Hematopoietic multipotent progenitor cell treated with erythropoietin and hydrocortisone succinate and interleukin-3 and kit ligand, for 17 days (in vitro differentiated cells): ENCODE measurements at regions not wholly inside any gene's neighbourhood (a gene's known extent, or its start where the extent isn't known, plus 50 kb on each side); places are given as distances from the start of the nearest gene placed in this dataset.
"Not testable (repeated sequence)": the region's sequence is repeated elsewhere in the genome, so short reads cannot be mapped to it uniquely, and the experiment has no call there.

Experiments
- DNase-seq: peaks from one replicate; pipeline ENCODE4 v3.0.0-alpha.2; 2015; ENCODE audit warnings: low spot score

DNA sequence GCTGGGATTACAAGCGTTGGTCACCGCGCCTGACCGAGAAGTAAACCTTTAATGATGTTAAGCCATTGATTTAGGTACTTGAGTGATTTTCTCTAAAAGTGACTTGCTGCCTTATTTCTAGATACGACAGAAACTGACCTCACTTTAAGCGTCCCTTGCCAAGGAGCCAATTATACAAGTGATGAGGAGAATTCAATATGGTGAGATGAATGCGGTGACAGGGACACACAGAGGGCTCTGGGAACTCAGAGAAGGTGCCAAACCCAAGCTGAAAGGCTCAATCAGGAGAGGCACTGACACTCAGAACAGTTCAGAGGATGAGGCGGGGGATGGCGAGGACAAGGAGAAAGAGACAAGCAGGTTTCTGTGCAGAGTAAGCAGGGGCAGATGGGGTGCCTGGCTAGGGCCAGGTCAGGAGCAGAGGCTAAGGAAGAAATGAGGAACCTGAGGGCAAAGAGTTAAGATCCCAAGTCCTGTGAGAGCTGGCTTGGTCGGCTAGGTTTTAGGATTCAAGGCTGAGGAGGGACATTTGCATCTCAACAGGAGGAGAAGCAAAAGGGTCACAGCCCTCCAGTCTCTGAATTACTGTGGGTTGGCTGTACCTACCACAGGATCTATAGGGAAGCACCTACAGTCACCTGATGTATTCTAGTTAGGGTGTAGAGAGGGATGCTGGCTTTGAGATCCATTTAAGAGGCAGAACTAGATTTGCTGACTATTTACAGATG, 83.2 kb upstream of the USP24 start:
- no peak for DNase-seq

DNA sequence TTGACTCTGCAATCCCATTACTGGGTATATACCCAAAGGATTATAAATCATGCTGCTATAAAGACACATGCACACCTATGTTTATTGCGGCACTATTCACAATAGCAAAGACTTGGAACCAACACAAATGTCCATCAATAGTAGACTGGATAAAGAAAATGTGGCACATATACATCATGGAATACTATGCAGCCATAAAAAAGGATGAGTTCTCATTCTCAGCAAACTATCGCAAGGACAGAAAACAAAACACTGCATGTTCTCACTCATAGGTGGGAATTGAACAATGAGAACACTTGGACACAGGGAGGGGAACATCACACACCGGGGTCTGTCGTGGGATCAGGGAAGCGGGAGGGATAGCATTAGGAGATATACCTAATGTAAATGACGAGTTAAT, 81.1 kb upstream of the USP24 start:
- not testable (repeated sequence) for DNase-seq

DNA sequence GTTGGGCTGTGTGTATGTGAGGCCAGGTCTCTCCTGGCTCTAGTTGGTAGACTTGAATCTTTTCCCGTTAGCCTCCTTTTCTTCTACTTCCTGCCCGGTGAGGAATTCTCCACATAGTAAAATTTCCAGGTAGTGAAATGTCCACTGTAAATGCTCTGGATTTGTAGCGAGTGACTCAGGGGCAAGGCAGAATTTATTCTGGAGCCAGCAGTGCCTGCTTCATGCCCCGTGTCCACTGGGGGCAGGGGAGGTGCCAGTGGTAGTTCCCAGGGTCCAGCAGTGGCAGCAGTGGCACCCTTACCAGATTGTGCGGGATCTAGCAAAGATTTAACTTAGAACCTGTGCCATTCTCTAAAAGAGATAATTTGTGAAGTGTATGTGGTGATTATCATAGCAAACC, 74.5 kb upstream of the USP24 start:
- DNase-seq, result no peak

DNA sequence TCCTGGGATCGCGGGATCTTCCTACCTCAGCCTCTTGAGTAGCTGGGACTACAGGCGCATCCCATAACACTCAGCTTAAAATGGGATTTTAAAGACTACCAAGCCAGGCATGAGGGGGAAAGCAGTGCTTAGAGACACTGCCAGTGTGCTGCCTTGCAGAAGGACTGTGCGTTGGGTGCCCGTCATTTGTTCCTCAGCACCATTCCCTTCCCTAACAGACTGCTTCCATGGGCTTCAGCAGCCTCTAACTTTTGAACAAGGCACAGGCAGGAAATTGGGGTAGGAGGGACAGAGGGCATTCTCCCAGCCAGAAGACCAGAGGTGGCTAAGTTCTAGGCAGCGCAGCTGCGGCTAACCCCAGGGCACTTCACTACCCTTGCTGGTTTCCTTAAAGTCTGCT, 73.9 kb upstream of the USP24 start:
- DNase-seq, result no peak

DNA sequence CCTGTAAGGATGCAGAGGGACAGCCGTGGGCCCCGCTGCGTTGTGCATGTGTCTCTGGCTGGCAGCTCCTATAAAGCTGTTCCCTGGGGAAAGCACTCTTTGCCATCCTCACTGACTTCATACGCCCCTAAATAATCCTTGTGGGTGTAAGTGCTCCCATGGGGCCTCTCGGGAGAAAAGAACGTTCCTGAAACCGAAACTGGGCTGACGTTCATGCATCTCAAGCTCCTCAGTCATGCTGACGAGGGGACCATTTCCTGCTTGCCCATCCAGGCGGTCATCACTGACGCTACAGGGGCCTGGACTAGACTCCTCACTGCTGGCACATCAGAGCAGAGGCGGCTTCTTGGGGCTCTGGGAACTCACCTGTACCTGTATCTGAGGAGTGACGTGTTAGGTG, 73.1 kb upstream of the USP24 start:
- DNase-seq, result no peak

DNA sequence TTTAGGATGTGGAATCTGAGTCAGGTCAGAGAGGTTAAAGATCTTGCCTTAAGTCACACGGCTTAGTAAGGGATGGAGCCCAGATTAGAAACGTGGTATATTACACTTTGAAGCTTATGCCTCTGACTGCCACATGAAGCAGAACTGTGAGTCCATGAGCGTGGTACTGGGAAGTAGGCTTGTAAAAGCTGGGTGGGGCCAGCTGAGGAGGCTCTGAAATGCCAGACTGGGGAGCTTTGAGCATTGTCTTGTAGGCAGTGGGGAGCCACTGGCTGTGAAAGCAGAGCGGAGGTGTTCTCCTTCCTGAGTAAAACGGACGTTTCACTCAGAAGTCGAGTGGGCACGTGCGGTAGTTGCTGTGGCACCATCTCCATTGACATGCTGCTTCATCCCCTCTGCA, 72.6 kb upstream of the USP24 start:
- DNase-seq, result no peak

DNA sequence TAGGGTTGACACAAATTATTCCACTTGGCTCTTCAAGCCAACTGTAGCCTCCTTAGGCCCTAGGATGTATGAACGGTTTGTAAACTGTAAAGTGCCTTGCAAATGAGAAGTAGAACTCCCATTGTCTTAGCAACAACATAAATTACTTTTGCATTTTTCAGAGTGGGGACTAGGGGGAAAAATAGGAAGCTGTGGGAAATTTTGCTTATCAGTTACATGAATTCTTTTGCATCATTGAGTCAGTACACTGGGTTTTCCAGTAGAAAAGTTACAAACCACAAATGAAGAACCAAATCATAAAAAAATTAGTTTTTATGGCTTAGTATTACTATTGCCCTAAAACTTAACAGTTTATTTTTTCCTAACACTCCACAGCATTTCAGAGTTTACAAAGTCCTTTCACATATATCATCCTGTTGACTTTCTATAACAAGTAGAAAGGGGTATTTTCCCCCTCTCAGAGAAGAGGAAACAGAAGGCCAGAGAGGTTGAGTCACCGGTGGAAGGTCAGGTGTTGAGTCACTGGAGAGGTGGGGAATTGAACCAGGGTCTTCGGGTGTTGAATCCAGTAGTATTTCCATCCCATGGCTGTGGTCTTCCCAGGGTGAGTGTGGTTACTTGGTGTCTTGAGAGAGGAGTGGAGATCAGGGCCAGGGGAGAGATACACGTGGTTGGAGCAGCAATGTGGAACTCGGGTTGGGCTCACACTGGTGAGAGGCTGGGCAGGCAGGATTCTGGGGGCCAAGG, 71.9 kb upstream of the USP24 start:
- DNase-seq, result no peak

DNA sequence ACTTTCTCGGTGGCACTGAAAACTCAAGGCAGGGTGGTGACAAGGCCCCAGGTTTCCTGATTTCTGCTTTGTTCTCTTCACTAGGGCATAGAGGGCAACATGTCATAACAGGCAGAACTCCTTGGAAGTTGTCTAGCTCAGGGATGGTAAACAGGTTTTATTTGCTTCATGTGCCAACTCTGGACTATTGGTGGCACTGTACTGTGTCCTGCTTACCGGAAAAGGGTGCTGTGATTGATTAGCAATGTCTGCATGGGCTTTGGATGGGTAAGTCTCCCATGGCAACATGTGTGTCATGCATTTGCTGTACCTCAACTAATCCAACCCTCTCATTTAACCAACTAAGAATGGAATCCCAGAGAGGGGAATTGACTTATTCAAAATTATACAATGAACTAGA, 70.7 kb upstream of the USP24 start:
- DNase-seq, result no peak

DNA sequence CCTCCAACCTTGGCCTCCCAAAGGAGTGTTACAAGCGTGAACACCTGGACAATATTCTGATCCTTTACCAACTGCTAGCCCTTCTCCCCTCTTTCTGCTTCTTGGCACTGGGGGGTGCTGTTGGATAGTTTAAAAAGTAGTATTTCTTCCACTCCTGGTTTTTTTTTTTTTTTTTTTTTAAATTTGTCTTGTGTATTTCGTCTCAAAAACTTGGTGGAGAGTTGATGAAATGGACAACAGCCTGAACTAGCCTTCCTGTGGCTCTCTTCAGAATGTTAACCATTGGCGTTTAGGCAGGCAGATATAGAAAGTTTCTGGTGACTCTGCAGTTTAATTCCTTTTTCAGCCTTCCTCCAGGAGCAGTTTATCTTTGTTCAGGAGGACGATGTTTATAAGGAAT, 69.7 kb upstream of the USP24 start:
- no peak for DNase-seq

DNA sequence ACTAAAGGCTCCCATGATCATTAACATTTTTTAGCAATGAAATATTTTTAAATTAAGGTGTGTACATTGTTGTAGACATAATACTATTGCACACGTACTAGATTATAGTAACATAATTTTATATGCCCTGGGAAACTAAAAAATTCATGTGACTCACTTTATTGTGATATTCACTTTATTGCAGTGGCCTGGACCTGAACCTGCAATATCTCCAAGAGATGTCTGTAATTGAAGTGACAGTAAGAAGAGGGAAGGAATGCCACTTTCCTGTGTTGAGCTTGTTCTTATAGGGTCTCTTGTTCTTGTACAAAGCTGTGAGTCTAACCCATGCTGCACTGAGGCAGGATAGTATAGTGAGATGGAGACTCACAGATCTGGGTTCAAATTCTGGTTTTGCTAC, 66.9 kb upstream of the USP24 start:
- no peak for DNase-seq

DNA sequence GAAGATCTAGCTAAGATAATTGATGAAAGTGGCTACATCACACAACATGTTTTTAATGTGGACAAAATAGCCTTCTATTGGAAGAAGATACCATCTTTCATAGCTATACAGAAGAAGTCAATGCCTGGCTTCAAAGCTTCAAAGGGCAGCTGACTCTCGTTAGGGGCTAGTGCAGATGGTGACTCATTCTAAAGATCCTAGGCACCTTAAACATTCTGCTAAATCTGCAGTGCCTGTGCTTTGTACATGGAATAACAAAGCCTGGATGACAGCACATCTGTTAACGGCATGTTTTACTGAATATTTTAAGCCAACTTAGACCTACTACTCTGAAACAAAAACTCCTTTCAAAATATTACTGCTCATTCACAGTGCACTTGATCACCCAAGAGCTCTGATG, 65.6 kb upstream of the USP24 start:
- DNase-seq, result no peak

DNA sequence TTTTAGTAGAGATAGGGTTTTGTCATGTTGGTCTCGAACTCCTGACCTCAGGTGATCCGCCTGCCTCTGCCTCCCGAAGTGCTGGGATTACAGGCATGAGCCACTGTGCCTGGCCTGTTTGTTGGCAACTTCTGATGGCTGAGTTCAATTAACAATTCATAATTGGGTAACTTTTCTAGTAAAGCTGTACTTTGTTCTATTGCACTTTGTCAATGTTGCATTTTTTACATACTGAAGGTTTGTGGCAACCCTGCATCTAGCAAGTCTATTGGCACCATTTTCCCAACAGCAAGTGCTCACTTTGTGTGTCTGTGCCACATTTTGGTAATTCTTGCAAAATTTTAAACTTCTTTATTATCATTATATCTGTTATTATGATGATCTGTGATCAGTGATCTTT, 64.5 kb upstream of the USP24 start:
- DNase-seq, result no peak

DNA sequence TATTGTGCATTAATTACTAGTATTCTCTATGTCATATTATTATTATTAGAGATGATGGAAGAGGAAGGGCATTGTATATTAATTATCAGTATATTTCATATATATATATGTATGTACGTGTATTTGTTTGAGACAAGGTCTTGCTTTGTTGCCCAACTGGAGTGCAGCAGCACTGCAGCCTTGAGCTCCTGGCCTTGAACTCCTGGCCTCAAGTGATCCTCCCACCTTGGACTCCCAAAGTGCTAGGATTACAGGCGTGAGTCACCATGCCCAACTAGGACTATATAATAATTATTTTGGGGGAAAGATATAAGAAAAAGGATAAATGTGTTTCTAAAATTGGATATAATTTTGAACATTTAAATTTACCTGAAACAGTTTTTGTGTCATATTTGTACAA, 63.2 kb upstream of the USP24 start:
- DNase-seq, result no peak

DNA sequence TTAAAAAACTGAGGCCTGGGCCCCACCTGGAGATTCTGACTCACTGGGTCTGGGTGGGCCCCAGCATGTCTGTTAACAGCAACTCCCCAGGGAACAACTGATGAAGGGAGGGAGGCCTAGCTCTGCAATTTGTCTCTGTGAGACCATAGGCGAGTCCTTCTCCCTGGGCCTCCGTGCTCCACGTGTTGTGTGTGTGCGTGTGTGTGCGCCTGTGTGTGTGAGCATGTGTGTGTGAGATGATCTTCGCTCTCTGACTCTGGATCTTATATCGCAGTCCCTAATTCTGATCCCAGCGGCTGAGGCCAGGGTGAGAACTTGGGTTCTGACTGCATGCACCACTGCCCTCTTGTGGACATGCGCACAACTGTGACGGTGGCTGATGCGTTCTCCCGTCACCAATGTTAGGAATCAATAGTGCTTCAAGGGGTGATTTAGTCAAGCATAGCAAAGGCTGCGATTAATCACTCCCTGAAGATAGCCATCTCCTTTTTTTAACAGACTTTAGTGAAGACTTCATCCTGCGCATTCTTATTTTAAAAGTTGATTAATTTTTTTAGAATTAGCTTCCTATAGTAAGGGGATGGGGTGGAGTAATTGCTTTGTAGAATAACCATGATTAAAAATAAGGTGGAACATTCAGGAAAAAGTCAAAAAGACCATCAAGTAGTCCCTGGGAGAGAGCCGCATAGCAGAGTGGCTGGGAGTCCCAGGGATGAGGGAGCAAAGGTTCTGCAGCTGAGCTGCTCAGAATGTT, 62.4 kb upstream of the USP24 start:
- DNase-seq, result peak; percentile 90

DNA sequence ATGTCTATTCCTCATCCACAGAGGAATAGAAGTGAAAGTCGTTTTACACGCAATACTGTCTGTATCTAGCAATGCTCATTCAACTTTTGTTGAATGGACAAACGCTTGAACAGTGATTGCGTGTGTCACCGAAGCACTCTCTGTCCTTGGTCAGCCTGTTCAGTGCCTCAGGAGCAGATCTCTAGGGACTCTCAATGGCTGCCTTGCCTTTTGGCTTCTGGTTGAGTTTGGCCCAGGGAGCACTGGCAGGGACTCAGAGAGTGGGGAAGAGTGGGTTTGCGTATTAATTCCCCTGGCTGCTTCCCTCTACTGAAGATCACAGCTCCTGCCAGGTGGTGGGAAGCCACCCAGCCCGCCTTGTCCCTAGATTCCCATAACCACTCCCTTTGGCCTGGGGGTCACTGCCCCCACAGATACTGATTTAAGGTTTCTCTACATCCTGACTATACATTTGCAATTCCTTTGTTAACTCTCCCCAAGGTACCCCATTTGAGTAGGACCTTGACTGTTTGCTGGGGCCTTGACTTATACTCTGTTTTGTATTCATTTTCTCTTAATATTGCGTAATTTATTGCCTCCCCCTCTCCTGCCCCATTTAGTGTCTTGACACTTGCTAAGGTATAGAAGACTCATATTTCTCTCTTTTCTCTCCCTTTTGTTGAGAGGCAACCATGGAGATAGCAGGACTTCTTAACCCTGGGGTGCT, 61.7 kb upstream of the USP24 start:
- DNase-seq, result peak; percentile 21

DNA sequence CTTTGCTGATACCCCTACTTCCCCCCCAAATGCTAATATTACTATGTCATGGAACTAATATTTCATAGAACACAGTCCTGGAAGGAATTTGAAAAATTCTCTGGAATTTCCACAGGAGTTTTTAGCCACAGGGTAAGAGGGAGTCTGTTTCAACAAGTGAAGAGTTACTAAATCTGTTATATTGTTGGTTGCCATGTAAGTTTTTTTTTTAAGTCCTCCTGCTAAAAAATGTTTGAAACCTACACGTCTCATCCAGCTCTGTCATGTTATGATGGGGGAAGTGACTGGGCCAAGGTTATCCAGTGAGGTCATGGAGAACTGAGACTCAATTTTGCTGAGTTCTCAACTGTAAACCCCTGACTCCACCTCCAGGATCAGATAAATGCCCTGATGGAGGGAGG, 60.8 kb upstream of the USP24 start:
- DNase-seq, result peak; percentile 56

DNA sequence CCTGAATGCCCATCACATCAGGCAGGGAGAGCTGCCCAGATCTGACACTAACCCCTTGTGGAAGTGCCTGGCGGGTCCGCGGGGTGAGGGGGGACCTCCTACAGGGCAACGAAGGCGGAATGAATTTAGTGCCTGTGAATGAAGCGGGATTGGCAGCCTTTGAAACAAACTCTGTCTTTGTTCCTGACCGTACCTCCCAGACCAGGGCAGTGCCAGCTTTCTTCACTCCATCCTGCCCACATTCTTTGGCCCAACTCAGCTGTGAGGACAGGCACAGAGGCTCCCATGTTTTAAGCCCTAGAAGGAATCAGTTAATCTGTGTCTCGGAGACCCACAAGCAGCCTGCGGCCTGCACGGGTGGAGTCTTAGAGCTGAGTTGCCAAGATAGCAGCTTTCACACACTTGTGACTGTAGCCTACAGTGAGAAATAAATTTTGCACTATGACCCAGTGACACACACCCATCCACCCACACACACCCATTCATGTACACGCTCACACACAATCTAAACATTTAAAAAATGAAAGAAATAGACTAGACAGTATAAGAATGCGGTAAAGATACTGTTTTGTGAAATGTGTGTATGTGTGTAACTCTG, 60.1 kb upstream of the USP24 start:
- peak; percentile 67 for DNase-seq

DNA sequence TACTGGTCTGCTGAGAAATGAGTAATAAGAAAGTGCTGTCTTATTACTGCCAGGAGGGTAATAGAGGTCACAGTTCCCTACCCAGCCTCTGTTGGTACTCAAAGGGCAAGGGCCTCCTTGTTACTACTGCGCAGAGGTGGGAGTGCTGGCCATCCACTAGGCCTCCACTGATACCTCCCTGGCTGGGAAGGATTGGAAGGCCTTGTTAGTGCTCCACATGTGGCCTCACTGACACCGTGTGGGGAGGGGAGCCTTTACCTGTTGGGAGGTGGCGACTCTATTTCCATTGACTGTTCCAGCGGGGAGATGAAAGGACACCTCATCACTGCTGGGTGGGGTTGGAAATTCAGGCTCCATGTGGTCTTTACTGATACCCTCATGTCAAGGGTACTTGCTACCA, 57.8 kb upstream of the USP24 start:
- peak; percentile 19 for DNase-seq
